ENCODE measurements at regions not wholly inside any gene's neighbourhood (a gene's known extent, or its start where the extent isn't known, plus 50 kb on each side); places are given as distances from the start of the nearest gene placed in this dataset.
"Not testable (repeated sequence)": the region's sequence is repeated elsewhere in the genome, so short reads cannot be mapped to it uniquely, and the experiment has no call there.

DNA sequence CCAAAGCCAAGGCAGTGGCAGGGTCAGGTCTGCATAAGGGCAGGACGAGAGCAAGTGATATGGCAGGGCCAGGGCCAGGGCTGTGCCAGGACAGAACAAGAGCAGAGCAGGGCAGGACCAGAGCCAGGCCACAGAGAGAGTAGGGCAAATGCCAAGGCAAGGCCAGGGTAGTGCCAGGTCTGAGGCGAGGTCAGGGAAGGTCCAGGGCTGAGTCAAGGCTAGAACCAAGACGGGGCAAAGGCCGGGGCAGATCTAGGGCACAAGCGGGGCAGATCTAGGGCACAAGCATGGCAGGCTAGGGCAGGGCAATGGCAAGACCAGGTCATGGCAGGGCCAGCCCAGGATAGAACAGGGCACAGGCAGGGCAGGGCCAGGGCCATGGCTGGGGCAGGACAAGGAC lies 282.0 kb upstream of the POTEB2 start:
- TF ChIP-seq, protein P1, sequence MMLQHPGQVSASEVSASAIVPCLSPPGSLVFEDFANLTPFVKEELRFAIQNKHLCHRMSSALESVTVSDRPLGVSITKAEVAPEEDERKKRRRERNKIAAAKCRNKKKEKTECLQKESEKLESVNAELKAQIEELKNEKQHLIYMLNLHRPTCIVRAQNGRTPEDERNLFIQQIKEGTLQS (IDR thresholded peaks at IDR 0.05) = not testable (repeated sequence)
- TF ChIP-seq, protein P2, sequence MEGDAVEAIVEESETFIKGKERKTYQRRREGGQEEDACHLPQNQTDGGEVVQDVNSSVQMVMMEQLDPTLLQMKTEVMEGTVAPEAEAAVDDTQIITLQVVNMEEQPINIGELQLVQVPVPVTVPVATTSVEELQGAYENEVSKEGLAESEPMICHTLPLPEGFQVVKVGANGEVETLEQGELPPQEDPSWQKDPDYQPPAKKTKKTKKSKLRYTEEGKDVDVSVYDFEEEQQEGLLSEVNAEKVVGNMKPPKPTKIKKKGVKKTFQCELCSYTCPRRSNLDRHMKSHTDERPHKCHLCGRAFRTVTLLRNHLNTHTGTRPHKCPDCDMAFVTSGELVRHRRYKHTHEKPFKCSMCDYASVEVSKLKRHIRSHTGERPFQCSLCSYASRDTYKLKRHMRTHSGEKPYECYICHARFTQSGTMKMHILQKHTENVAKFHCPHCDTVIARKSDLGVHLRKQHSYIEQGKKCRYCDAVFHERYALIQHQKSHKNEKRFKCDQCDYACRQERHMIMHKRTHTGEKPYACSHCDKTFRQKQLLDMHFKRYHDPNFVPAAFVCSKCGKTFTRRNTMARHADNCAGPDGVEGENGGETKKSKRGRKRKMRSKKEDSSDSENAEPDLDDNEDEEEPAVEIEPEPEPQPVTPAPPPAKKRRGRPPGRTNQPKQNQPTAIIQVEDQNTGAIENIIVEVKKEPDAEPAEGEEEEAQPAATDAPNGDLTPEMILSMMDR (IDR thresholded peaks at IDR 0.05; ENCODE audit: low read depth, low read length, missing input control) = not testable (repeated sequence)
- TF ChIP-seq RAD21 (IDR thresholded peaks at IDR 0.05); HNF4A (conservative IDR thresholded peaks at IDR 0.05); GABPA (IDR thresholded peaks at IDR 0.05 in 1 of 2, conservative IDR thresholded peaks at IDR 0.05 in 1 of 2); FOXA1 (IDR thresholded peaks at IDR 0.05); EGR1 (IDR thresholded peaks at IDR 0.05; ENCODE audit: low read depth in 2 of 2); NR2F2 (IDR thresholded peaks at IDR 0.05); HNF4G (IDR thresholded peaks at IDR 0.05); YY1 (IDR thresholded peaks at IDR 0.05); TAF1 (conservative IDR thresholded peaks at IDR 0.05): not testable (repeated sequence)
- TF ChIP-seq, protein P3, sequence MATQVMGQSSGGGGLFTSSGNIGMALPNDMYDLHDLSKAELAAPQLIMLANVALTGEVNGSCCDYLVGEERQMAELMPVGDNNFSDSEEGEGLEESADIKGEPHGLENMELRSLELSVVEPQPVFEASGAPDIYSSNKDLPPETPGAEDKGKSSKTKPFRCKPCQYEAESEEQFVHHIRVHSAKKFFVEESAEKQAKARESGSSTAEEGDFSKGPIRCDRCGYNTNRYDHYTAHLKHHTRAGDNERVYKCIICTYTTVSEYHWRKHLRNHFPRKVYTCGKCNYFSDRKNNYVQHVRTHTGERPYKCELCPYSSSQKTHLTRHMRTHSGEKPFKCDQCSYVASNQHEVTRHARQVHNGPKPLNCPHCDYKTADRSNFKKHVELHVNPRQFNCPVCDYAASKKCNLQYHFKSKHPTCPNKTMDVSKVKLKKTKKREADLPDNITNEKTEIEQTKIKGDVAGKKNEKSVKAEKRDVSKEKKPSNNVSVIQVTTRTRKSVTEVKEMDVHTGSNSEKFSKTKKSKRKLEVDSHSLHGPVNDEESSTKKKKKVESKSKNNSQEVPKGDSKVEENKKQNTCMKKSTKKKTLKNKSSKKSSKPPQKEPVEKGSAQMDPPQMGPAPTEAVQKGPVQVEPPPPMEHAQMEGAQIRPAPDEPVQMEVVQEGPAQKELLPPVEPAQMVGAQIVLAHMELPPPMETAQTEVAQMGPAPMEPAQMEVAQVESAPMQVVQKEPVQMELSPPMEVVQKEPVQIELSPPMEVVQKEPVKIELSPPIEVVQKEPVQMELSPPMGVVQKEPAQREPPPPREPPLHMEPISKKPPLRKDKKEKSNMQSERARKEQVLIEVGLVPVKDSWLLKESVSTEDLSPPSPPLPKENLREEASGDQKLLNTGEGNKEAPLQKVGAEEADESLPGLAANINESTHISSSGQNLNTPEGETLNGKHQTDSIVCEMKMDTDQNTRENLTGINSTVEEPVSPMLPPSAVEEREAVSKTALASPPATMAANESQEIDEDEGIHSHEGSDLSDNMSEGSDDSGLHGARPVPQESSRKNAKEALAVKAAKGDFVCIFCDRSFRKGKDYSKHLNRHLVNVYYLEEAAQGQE (IDR thresholded peaks at IDR 0.05) = not testable (repeated sequence)
- TF ChIP-seq, protein P4, sequence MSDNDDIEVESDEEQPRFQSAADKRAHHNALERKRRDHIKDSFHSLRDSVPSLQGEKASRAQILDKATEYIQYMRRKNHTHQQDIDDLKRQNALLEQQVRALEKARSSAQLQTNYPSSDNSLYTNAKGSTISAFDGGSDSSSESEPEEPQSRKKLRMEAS (IDR thresholded peaks at IDR 0.05) = not testable (repeated sequence)

Data from liver (tissue), 3 donors.